Type B pancreatic cell (in vitro differentiated cells): ENCODE measurements at regions not wholly inside any gene's neighbourhood (a gene's known extent, or its start where the extent isn't known, plus 50 kb on each side); places are given as distances from the start of the nearest gene placed in this dataset.
"Not testable (repeated sequence)": the region's sequence is repeated elsewhere in the genome, so short reads cannot be mapped to it uniquely, and the experiment has no call there.

Experiments
- DNase-seq: peaks from one replicate; pipeline ENCODE4 v3.0.0; 2021; ENCODE audit warnings: mixed read lengths; ENCODE audit not compliant: unreplicated experiment; ENCODE audit errors: extremely low spot score
- H3K27ac Mint-ChIP-seq: 2 replicates; pipeline ENCODE4 v1.8.0; 2021; ENCODE audit warnings: mild to moderate bottlenecking, mixed read lengths
- H3K27me3 Mint-ChIP-seq: 2 replicates; pipeline ENCODE4 v1.8.0; 2021; ENCODE audit warnings: mixed read lengths
- H3K36me3 Mint-ChIP-seq: 2 replicates; pipeline ENCODE4 v1.8.0; 2021; ENCODE audit warnings: mixed read lengths
- H3K4me1 Mint-ChIP-seq: one replicate; pipeline ENCODE4 v1.8.0; 2021; ENCODE audit warnings: mixed read lengths; ENCODE audit not compliant: unreplicated experiment
- H3K4me3 Mint-ChIP-seq: 2 replicates; pipeline ENCODE4 v1.8.0; 2021; ENCODE audit warnings: mild to moderate bottlenecking, mixed read lengths
- H3K9me3 Mint-ChIP-seq: 2 replicates; pipeline ENCODE4 v1.8.0; 2021; ENCODE audit warnings: mixed read lengths
- TF ChIP-seq, protein P1 (sequence below): fragments of 200-600 bp; sonication (generic); conservative IDR thresholded peaks from 2 replicates; pipeline ENCODE4 v1.5.0; 2021; ENCODE audit warnings: antibody characterized with exemption, mild to moderate bottlenecking

DNA sequence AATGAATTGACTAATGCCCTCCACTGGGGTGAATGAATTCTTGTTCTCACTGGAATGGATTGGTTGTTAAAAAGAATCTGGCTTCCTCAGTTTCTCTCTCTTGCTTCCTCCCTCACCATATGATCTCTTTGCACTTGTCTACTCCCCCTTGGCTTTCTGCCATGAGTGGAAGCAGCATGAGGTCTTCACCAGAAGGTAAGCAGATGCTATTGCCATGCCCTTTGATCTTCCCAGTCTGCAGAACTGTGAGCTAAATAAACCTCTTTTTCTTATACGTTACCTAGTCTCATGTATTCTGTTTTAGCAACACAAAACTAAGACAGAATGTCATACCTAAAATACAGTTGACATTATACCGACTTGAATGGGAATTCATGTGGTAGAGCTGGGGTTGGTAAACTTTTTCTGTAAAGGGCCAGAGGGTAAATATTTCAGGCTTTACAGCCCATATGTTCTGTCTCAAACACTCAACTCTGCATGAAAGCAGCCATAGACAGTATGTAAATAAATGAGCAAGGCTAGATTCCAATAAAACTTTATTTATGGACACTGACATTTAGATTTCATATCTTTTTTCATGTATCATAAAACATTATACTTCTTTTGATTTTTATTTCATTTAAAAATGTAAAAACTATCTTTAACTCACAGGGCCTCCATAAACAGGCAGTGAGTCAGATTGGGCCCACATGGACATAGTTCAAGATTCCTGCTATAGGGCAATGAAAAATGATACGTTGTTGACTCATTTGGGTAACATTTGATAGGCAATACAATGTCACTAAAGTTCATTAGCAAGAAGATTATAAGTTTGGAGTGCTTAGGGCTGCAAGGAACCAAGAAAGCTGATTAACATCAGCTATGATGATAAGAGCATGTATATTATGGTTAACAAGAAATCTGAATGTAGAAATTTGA, 79.4 kb upstream of the TLE4 start:
- Mint-ChIP-seq H3K36me3 (no peaks in the 10 kb centered on the region), H3K4me1 (peaks cover 10% of the 10 kb centered on the region), H3K27ac (no peak overlapping the region), H3K4me3 (no peak overlapping the region), H3K27me3 (peaks cover 3% of the 10 kb centered on the region), H3K9me3 (peaks cover 8% of the 10 kb centered on the region)
- TF ChIP-seq, protein P1, sequence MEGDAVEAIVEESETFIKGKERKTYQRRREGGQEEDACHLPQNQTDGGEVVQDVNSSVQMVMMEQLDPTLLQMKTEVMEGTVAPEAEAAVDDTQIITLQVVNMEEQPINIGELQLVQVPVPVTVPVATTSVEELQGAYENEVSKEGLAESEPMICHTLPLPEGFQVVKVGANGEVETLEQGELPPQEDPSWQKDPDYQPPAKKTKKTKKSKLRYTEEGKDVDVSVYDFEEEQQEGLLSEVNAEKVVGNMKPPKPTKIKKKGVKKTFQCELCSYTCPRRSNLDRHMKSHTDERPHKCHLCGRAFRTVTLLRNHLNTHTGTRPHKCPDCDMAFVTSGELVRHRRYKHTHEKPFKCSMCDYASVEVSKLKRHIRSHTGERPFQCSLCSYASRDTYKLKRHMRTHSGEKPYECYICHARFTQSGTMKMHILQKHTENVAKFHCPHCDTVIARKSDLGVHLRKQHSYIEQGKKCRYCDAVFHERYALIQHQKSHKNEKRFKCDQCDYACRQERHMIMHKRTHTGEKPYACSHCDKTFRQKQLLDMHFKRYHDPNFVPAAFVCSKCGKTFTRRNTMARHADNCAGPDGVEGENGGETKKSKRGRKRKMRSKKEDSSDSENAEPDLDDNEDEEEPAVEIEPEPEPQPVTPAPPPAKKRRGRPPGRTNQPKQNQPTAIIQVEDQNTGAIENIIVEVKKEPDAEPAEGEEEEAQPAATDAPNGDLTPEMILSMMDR: no peak
- no peak for DNase-seq

GRCh38 chr9:79500196-79500864, 71.4 kb upstream of the TLE4 start:
- H3K4me3 Mint-ChIP-seq, H3K4me1 Mint-ChIP-seq, H3K27ac Mint-ChIP-seq, H3K9me3 Mint-ChIP-seq, H3K36me3 Mint-ChIP-seq, H3K27me3 Mint-ChIP-seq, DNase-seq: not testable (repeated sequence)

DNA sequence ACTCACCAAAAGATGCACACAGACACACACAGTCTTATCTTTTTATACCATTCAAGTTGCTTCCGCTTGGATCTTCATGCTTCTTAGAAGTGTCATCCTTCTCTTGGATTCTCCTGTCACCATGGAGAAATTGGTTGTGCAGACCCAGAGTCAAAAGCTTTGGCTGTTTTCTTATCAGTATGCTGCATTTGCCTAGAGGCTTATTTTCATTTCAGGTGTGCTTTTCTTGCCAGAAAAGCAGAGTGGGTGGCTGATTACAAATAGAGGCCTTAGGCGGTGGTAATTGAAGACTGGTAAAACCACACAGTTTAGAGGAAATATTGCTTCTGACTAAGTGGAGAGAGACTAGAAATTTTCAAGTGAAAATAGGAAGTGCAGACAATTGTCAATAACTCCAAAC, 70.2 kb upstream of the TLE4 start:
- H3K27me3 Mint-ChIP-seq: no peaks in the 10 kb centered on the region
- peaks cover 4% of the 10 kb centered on the region for H3K36me3 Mint-ChIP-seq
- H3K9me3 Mint-ChIP-seq: no peaks in the 10 kb centered on the region
- H3K27ac Mint-ChIP-seq: no peak overlapping the region
- H3K4me3 Mint-ChIP-seq: no peak overlapping the region
- TF ChIP-seq, protein P1: no peak
- DNase-seq: no peak
- no peaks in the 10 kb centered on the region for H3K4me1 Mint-ChIP-seq

DNA sequence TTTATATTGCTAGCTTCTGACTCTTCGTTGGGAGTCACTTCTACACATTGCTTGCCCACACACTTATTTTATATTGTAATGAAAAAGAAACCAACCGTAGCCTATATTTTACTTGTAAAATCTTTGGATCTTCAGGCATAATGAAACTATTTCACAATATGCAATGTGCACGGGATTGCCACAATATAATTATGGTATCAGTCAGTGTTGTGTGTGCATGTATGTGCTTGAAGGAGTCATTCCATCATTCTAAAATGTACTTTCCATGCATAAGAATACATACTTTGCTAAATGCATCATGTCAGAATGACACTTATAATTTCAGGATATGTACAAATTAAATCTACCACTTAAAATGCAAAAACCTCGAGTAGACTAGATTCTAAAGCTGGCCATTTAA, 64.0 kb upstream of the TLE4 start:
- H3K36me3 Mint-ChIP-seq: no peaks in the 10 kb centered on the region
- no peaks in the 10 kb centered on the region for H3K4me1 Mint-ChIP-seq
- TF ChIP-seq, protein P1: no peak
- H3K4me3 Mint-ChIP-seq: no peak overlapping the region
- H3K9me3 Mint-ChIP-seq: no peaks in the 10 kb centered on the region
- no peak overlapping the region for H3K27ac Mint-ChIP-seq
- peaks cover 3% of the 10 kb centered on the region for H3K27me3 Mint-ChIP-seq
- DNase-seq: no peak

- H3K36me3 Mint-ChIP-seq: no peaks in the 10 kb centered on the region
- H3K27ac Mint-ChIP-seq: no peak overlapping the region
- no peaks in the 10 kb centered on the region for H3K9me3 Mint-ChIP-seq
- TF ChIP-seq, protein P1: no peak
- H3K4me1 Mint-ChIP-seq: no peaks in the 10 kb centered on the region
- peaks cover 3% of the 10 kb centered on the region for H3K27me3 Mint-ChIP-seq
- H3K4me3 Mint-ChIP-seq: no peak overlapping the region
- DNase-seq: no peak
Observed at GRCh38 chr9:79512251-79512650, 59.5 kb upstream of the TLE4 start.
